Lung microvascular endothelial cell (primary cell): ENCODE measurements at regions not wholly inside any gene's neighbourhood (a gene's known extent, or its start where the extent isn't known, plus 50 kb on each side); places are given as distances from the start of the nearest gene placed in this dataset.

Experiments
- DNase-seq, 2 donors: peaks; one replicate each; pipeline versions ENCODE4 v3.0.0 to v3.0.0-alpha.2; 2010; ENCODE audit warnings: low read depth in 2 of 2

- DNase-seq = no peak
Measured at GRCh38 chr16:63008688-63009087, 972.5 kb upstream of the CDH8 start.

GRCh38 chr16:63005356-63005755 is 969.1 kb upstream of the CDH8 start:
- no peak for DNase-seq

- no peak for DNase-seq
Measured at GRCh38 chr16:62989480-62989879, 953.2 kb upstream of the CDH8 start.

GRCh38 chr16:62985722-62986121 is 949.5 kb upstream of the CDH8 start:
- no peak for DNase-seq

- no peak for DNase-seq
Measured at GRCh38 chr16:62978451-62978850, 942.2 kb upstream of the CDH8 start.

GRCh38 chr16:62977876-62978275 is 941.6 kb upstream of the CDH8 start:
- DNase-seq = no peak

GRCh38 chr16:62974424-62974823 is 938.2 kb upstream of the CDH8 start:
- DNase-seq = no peak

GRCh38 chr16:62970851-62971250 is 934.6 kb upstream of the CDH8 start:
- no peak for DNase-seq

GRCh38 chr16:62969711-62970318 is 933.6 kb upstream of the CDH8 start:
- no peak for DNase-seq

GRCh38 chr16:62967611-62968010 is 931.4 kb upstream of the CDH8 start:
- no peak for DNase-seq

- DNase-seq = no peak
Measured at GRCh38 chr16:62967163-62967562, 930.9 kb upstream of the CDH8 start.

- DNase-seq = no peak
Measured at GRCh38 chr16:62966626-62967025, 930.4 kb upstream of the CDH8 start.

GRCh38 chr16:62965831-62966230 is 929.6 kb upstream of the CDH8 start:
- no peak for DNase-seq

GRCh38 chr16:62963846-62964245 is 927.6 kb upstream of the CDH8 start:
- no peak for DNase-seq

- no peak for DNase-seq
Measured at GRCh38 chr16:62955033-62955349, 918.8 kb upstream of the CDH8 start.

GRCh38 chr16:62954144-62955032 is 918.1 kb upstream of the CDH8 start:
- DNase-seq = no peak

- DNase-seq = no peak
Measured at GRCh38 chr16:62950351-62950750, 914.1 kb upstream of the CDH8 start.

GRCh38 chr16:62940569-62940968 is 904.3 kb upstream of the CDH8 start:
- DNase-seq = no peak

- DNase-seq = no peak
Measured at GRCh38 chr16:62939687-62940086, 903.4 kb upstream of the CDH8 start.

- no peak for DNase-seq
Measured at GRCh38 chr16:62933929-62934328, 897.7 kb upstream of the CDH8 start.

GRCh38 chr16:62929593-62929992 is 893.4 kb upstream of the CDH8 start:
- DNase-seq = no peak

- DNase-seq = no peak
Measured at GRCh38 chr16:62927122-62927521, 890.9 kb upstream of the CDH8 start.

- DNase-seq = no peak
Measured at GRCh38 chr16:62926121-62926801, 890.0 kb upstream of the CDH8 start.
